GM23338 (cell line): ENCODE measurements at regions not wholly inside any gene's neighbourhood (a gene's known extent, or its start where the extent isn't known, plus 50 kb on each side); places are given as distances from the start of the nearest gene placed in this dataset.

Source experiments
- ATAC-seq: fragments of 200-7000 bp; cut with Tn5 transposase; 3 replicates; pipeline ENCODE4 v1.9.1; 2020
- DNase-seq: peaks from one replicate; pipeline ENCODE4 v3.0.0-alpha.2; 2015; ENCODE audit warnings: low spot score
- H2AFZ ChIP-seq: fragments of 200-600 bp; sonication (generic); 2 replicates; pipeline ENCODE4 v1.8.0; 2016; ENCODE audit warnings: antibody characterized with exemption, mild to moderate bottlenecking, moderate library complexity
- H3F3A ChIP-seq: fragments of 200-600 bp; sonication (generic); replicated peaks from 2 replicates; pipeline ENCODE4 v1.8.0; 2017; ENCODE audit warnings: antibody characterized with exemption, mixed run types, low read depth
- H3K27ac ChIP-seq: fragments of 200-600 bp; sonication (generic); 2 replicates; pipeline ENCODE4 v1.6.1; 2016; ENCODE audit warnings: low read depth
- H3K27me3 ChIP-seq: fragments of 200-600 bp; sonication (generic); 2 replicates; pipeline ENCODE4 v1.8.0; 2016; ENCODE audit warnings: mild to moderate bottlenecking, mixed run types, moderate library complexity; ENCODE audit not compliant: insufficient read depth
- H3K36me3 ChIP-seq: fragments of 200-600 bp; sonication (generic); 2 replicates; pipeline ENCODE4 v1.8.0; 2016; ENCODE audit warnings: mild to moderate bottlenecking; ENCODE audit not compliant: insufficient read depth
- H3K4me1 ChIP-seq: fragments of 200-600 bp; sonication (generic); 2 replicates; pipeline ENCODE4 v1.8.0; 2016; ENCODE audit warnings: mild to moderate bottlenecking, moderate library complexity; ENCODE audit not compliant: insufficient read depth
- H3K4me2 ChIP-seq: fragments of 200-600 bp; sonication (generic); 2 replicates; pipeline ENCODE4 v1.7.1; 2017; ENCODE audit warnings: mixed run types
- H3K4me3 ChIP-seq: fragments of 200-600 bp; sonication (generic); 2 replicates; pipeline ENCODE4 v1.6.1; 2016; ENCODE audit warnings: mixed run types
- H3K79me2 ChIP-seq: fragments of 200-600 bp; sonication (generic); replicated peaks from 2 replicates; pipeline ENCODE4 v1.8.0; 2017; ENCODE audit warnings: mild to moderate bottlenecking; ENCODE audit not compliant: insufficient read depth
- H3K9me2 ChIP-seq: fragments of 200-600 bp; sonication (generic); 2 replicates; pipeline ENCODE4 v1.8.0; 2017; ENCODE audit not compliant: insufficient read depth
- H4K20me1 ChIP-seq: fragments of 200-600 bp; sonication (generic); replicated peaks from 2 replicates; pipeline ENCODE4 v1.8.0; 2017; ENCODE audit warnings: mild to moderate bottlenecking; ENCODE audit not compliant: insufficient read depth
- H3K27ac Mint-ChIP-seq: 2 replicates; pipeline ENCODE4 v1.8.0; 2020; ENCODE audit warnings: inconsistent platforms, mild to moderate bottlenecking, moderate library complexity, mixed read lengths
- H3K27me3 Mint-ChIP-seq: 3 replicates; pipeline ENCODE4 v1.8.0; 2022; ENCODE audit warnings: low read depth, mild to moderate bottlenecking, moderate library complexity, mixed read lengths, inconsistent platforms; ENCODE audit not compliant: insufficient read depth, poor library complexity
- H3K36me3 Mint-ChIP-seq: 3 replicates; pipeline ENCODE4 v1.8.0; 2021; ENCODE audit warnings: low read depth, mild to moderate bottlenecking, inconsistent platforms, moderate library complexity, mixed read lengths
- H3K4me1 Mint-ChIP-seq: 3 replicates; pipeline ENCODE4 v1.8.0; 2020; ENCODE audit warnings: mild to moderate bottlenecking, inconsistent platforms, mixed read lengths
- H3K4me3 Mint-ChIP-seq: 3 replicates; pipeline ENCODE4 v1.8.0; 2021; ENCODE audit warnings: moderate library complexity, mild to moderate bottlenecking, inconsistent platforms, mixed read lengths
- H3K9me3 Mint-ChIP-seq: 3 replicates; pipeline ENCODE4 v1.8.0; 2020; ENCODE audit warnings: moderate library complexity, mild to moderate bottlenecking, inconsistent platforms, mixed read lengths
- EZH2phosphoT487 ChIP-seq: fragments of 200-600 bp; sonication (generic); IDR thresholded peaks from one replicate; pipeline ENCODE4 v1.8.1; 2018; ENCODE audit warnings: antibody characterized with exemption; ENCODE audit not compliant: unreplicated experiment
- NANOG ChIP-seq: IDR thresholded peaks from 2 replicates; pipeline ENCODE4 v1.6.1; 2016; ENCODE audit warnings: antibody characterized with exemption, borderline replicate concordance
- POLR2AphosphoS5 ChIP-seq: IDR thresholded peaks from 2 replicates; pipeline ENCODE4 v1.6.1; 2016; ENCODE audit warnings: antibody characterized with exemption, low read depth
- STAT1 ChIP-seq: IDR thresholded peaks from one replicate; pipeline ENCODE4 v1.6.1; 2016; ENCODE audit warnings: antibody characterized with exemption; ENCODE audit not compliant: unreplicated experiment
- ZNF114 ChIP-seq: fragments of 250-450 bp; sonication (Bioruptor Pico); IDR thresholded peaks from 2 replicates; pipeline ENCODE4 v1.5.0; 2020; ENCODE audit warnings: mild to moderate bottlenecking, moderate library complexity
- ZNF331 ChIP-seq: fragments of 250-450 bp; sonication (Bioruptor Pico); IDR thresholded peaks from 2 replicates; pipeline ENCODE4 v1.5.0; 2020; ENCODE audit warnings: low read depth, mild to moderate bottlenecking, moderate library complexity
- TF ChIP-seq, protein P1 (sequence below): IDR thresholded peaks from 2 replicates; pipeline ENCODE4 v1.6.1; 2016; ENCODE audit warnings: antibody characterized with exemption
- TF ChIP-seq, protein P2 (sequence below): fragments of 250-450 bp; sonication (Bioruptor Pico); IDR thresholded peaks from 2 replicates; pipeline ENCODE4 v1.5.0; 2020; ENCODE audit warnings: mild to moderate bottlenecking, moderate library complexity
- TF ChIP-seq, protein P3 (sequence below): IDR thresholded peaks from one replicate; pipeline ENCODE4 v1.6.1; 2018; ENCODE audit warnings: antibody characterized with exemption; ENCODE audit not compliant: unreplicated experiment

DNA sequence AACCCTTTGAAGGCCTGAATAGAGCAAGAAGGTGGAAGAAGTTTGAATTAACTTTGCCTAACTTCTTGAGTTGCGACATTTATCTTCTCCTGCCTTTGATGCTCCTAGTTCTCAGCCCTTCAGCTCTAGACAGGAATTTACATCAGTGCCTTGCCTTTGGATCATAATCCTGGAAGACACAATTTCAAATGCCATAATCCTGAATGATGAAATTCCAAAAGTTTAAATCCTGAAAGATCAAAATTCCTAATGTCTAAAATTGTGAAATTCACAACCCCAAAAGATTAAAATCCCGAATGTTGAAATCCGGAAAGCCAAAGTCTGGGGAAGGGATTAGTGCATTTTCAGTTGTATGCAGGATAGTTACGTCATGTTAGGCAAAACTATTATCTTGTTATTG, 166.6 kb upstream of the PDZRN3 start:
- DNase-seq (no peak), ATAC-seq (no peak)
- H3K4me1 ChIP-seq: peaks cover 6% of the 10 kb centered on the region; the same call in 1 of the 2 replicates
- H3K36me3 Mint-ChIP-seq: no peaks in the 10 kb centered on the region
- peaks cover 9% of the 10 kb centered on the region; the same call in 2 of the 3 replicates for H3K4me1 Mint-ChIP-seq
- no peak overlapping the region for H3K4me3 Mint-ChIP-seq
- no peaks in the 10 kb centered on the region for H3K79me2 ChIP-seq
- no peak overlapping the region for H2AFZ ChIP-seq
- TF ChIP-seq POLR2AphosphoS5 (no peak), NANOG (no peak), EZH2phosphoT487 (no peak), ZNF114 (CRISPR knock-in tag) (no peak), STAT1 (no peak), ZNF331 (CRISPR knock-in tag) (no peak)
- TF ChIP-seq, protein P1, sequence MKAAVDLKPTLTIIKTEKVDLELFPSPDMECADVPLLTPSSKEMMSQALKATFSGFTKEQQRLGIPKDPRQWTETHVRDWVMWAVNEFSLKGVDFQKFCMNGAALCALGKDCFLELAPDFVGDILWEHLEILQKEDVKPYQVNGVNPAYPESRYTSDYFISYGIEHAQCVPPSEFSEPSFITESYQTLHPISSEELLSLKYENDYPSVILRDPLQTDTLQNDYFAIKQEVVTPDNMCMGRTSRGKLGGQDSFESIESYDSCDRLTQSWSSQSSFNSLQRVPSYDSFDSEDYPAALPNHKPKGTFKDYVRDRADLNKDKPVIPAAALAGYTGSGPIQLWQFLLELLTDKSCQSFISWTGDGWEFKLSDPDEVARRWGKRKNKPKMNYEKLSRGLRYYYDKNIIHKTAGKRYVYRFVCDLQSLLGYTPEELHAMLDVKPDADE: no peak
- TF ChIP-seq, protein P2, sequence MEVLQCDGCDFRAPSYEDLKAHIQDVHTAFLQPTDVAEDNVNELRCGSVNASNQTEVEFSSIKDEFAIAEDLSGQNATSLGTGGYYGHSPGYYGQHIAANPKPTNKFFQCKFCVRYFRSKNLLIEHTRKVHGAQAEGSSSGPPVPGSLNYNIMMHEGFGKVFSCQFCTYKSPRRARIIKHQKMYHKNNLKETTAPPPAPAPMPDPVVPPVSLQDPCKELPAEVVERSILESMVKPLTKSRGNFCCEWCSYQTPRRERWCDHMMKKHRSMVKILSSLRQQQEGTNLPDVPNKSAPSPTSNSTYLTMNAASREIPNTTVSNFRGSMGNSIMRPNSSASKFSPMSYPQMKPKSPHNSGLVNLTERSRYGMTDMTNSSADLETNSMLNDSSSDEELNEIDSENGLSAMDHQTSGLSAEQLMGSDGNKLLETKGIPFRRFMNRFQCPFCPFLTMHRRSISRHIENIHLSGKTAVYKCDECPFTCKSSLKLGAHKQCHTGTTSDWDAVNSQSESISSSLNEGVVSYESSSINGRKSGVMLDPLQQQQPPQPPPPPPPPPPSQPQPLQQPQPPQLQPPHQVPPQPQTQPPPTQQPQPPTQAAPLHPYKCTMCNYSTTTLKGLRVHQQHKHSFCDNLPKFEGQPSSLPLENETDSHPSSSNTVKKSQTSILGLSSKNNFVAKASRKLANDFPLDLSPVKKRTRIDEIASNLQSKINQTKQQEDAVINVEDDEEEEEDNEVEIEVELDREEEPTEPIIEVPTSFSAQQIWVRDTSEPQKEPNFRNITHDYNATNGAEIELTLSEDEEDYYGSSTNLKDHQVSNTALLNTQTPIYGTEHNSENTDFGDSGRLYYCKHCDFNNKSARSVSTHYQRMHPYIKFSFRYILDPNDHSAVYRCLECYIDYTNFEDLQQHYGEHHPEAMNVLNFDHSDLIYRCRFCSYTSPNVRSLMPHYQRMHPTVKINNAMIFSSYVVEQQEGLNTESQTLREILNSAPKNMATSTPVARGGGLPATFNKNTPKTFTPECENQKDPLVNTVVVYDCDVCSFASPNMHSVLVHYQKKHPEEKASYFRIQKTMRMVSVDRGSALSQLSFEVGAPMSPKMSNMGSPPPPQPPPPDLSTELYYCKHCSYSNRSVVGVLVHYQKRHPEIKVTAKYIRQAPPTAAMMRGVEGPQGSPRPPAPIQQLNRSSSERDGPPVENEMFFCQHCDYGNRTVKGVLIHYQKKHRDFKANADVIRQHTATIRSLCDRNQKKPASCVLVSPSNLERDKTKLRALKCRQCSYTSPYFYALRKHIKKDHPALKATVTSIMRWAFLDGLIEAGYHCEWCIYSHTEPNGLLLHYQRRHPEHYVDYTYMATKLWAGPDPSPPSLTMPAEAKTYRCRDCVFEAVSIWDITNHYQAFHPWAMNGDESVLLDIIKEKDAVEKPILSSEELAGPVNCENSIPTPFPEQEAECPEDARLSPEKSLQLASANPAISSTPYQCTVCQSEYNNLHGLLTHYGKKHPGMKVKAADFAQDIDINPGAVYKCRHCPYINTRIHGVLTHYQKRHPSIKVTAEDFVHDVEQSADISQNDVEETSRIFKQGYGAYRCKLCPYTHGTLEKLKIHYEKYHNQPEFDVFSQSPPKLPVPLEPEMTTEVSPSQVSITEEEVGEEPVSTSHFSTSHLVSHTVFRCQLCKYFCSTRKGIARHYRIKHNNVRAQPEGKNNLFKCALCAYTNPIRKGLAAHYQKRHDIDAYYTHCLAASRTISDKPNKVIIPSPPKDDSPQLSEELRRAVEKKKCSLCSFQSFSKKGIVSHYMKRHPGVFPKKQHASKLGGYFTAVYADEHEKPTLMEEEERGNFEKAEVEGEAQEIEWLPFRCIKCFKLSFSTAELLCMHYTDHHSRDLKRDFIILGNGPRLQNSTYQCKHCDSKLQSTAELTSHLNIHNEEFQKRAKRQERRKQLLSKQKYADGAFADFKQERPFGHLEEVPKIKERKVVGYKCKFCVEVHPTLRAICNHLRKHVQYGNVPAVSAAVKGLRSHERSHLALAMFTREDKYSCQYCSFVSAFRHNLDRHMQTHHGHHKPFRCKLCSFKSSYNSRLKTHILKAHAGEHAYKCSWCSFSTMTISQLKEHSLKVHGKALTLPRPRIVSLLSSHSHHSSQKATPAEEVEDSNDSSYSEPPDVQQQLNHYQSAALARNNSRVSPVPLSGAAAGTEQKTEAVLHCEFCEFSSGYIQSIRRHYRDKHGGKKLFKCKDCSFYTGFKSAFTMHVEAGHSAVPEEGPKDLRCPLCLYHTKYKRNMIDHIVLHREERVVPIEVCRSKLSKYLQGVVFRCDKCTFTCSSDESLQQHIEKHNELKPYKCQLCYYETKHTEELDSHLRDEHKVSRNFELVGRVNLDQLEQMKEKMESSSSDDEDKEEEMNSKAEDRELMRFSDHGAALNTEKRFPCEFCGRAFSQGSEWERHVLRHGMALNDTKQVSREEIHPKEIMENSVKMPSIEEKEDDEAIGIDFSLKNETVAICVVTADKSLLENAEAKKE (CRISPR knock-in tag): no peak
- TF ChIP-seq, protein P3, sequence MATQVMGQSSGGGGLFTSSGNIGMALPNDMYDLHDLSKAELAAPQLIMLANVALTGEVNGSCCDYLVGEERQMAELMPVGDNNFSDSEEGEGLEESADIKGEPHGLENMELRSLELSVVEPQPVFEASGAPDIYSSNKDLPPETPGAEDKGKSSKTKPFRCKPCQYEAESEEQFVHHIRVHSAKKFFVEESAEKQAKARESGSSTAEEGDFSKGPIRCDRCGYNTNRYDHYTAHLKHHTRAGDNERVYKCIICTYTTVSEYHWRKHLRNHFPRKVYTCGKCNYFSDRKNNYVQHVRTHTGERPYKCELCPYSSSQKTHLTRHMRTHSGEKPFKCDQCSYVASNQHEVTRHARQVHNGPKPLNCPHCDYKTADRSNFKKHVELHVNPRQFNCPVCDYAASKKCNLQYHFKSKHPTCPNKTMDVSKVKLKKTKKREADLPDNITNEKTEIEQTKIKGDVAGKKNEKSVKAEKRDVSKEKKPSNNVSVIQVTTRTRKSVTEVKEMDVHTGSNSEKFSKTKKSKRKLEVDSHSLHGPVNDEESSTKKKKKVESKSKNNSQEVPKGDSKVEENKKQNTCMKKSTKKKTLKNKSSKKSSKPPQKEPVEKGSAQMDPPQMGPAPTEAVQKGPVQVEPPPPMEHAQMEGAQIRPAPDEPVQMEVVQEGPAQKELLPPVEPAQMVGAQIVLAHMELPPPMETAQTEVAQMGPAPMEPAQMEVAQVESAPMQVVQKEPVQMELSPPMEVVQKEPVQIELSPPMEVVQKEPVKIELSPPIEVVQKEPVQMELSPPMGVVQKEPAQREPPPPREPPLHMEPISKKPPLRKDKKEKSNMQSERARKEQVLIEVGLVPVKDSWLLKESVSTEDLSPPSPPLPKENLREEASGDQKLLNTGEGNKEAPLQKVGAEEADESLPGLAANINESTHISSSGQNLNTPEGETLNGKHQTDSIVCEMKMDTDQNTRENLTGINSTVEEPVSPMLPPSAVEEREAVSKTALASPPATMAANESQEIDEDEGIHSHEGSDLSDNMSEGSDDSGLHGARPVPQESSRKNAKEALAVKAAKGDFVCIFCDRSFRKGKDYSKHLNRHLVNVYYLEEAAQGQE: no peak
- H3K27me3 ChIP-seq: no peaks in the 10 kb centered on the region
- no peak overlapping the region for H3K27ac Mint-ChIP-seq
- no peaks in the 10 kb centered on the region for H3K9me3 Mint-ChIP-seq
- H3F3A ChIP-seq: no peaks in the 10 kb centered on the region
- no peak overlapping the region for H3K27ac ChIP-seq
- no peak overlapping the region for H3K4me3 ChIP-seq
- H3K4me2 ChIP-seq: no peak overlapping the region
- no peaks in the 10 kb centered on the region for H3K9me2 ChIP-seq
- H3K36me3 ChIP-seq: no peaks in the 10 kb centered on the region
- H4K20me1 ChIP-seq: no peaks in the 10 kb centered on the region
- peaks cover 6% of the 10 kb centered on the region for H3K27me3 Mint-ChIP-seq
